ENCODE measurements at regions not wholly inside any gene's neighbourhood (a gene's known extent, or its start where the extent isn't known, plus 50 kb on each side); places are given as distances from the start of the nearest gene placed in this dataset.

DNA sequence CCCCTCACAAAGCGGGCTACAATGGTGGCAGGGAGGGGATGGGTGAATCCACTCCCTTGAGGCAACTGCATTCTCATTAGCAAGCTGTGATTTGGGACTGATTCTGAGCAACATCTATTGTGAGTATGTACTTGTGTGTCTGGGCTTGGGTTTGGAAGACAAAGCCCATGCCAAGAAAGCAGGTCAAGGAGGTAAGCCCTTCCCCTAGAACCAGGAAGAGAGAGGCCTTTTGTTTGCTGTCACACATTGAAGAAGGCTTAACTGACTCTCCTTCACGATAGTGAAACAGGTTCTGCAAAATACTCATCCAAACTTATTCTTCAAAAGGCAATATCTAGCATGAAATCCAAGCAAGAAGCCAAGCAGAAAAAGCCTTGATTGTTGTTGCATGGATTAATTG, 403.1 kb upstream of the ID4 start:
- no peak overlapping the region for H2BK5ac ChIP-seq (ENCODE audit: low read depth, low read length, poor library complexity, severe bottlenecking)
- no peak overlapping the region for H4K8ac ChIP-seq (ENCODE audit: low read depth in 2 of 2, low read length in 2 of 2)
- no TSS peak for BruUV-seq (replicated peaks)
- no CpG with 5 or more reads among the region's 2 CpGs for WGBS, 2 experiments (ENCODE audit: extremely low coverage in 2 of 2, insufficient read length in 1 of 2)
- intact Hi-C loops (cut with micrococcal nuclease) (no loop called here), dilution Hi-C loops (cut with HindIII; ENCODE audit: low sequenced_read_pairs, unreplicated experiment) (no loop called here), in situ Hi-C loops (cut with MboI; ENCODE audit: low sequenced_read_pairs) (no loop called here)
- no peak for ATAC-seq (ENCODE audit: low read depth)
- H4K20me1 ChIP-seq (ENCODE audit: insufficient read depth, low read length) = no peaks in the 10 kb centered on the region
- H2AK5ac ChIP-seq (ENCODE audit: low read depth, low read length) = no peak overlapping the region
- ChIA-PET CTCF (no interaction called here), POLR2A (ENCODE audit: unreplicated experiment) (no interaction called here)
- H3K36me3 ChIP-seq (ENCODE audit: control insufficient read depth, insufficient read depth, low read length) = no peaks in the 10 kb centered on the region
- H3K9ac ChIP-seq (ENCODE audit: low read depth, low read length) = no peak overlapping the region
- no peak overlapping the region for H2AFZ ChIP-seq (replicated peaks; ENCODE audit: low read length, poor library complexity)
- no peak overlapping the region for H3K14ac ChIP-seq (replicated peaks; ENCODE audit: low read depth, low read length)
- no peak overlapping the region for H3K23ac ChIP-seq (ENCODE audit: low read depth, low read length)
- no peaks in the 10 kb centered on the region for H3K27me3 ChIP-seq (ENCODE audit: control insufficient read depth, insufficient read depth, low read length)
- no peak overlapping the region for H2BK120ac ChIP-seq (ENCODE audit: low read depth, low read length)
- no peak overlapping the region for H2BK20ac ChIP-seq (ENCODE audit: low read depth, low read length)
- H3K9me3 ChIP-seq (ENCODE audit: control insufficient read depth, insufficient read depth, low read length) = no peaks in the 10 kb centered on the region; the same call in 1 of the 2 replicates
- no peak overlapping the region for H3K27ac ChIP-seq (ENCODE audit: insufficient read depth, low read length)
- DNase-seq = no peak
- no peak overlapping the region for H4K91ac ChIP-seq (ENCODE audit: insufficient read depth, low read depth, low read length)
- no peaks in the 10 kb centered on the region for H3K4me1 ChIP-seq (ENCODE audit: control insufficient read depth, insufficient read depth, low read length)
- H4K5ac ChIP-seq (ENCODE audit: low read depth, low read length) = no peak overlapping the region
- H3K18ac ChIP-seq (ENCODE audit: low read depth, low read length) = no peak overlapping the region
- H3K4me3 ChIP-seq (ENCODE audit: insufficient read depth, low read depth, low read length) = no peak overlapping the region
- H3K4ac ChIP-seq (ENCODE audit: low read depth, low read length) = no peak overlapping the region
- no peaks in the 10 kb centered on the region for H3K9me1 ChIP-seq (ENCODE audit: insufficient read depth, low read length)
- H3K4me2 ChIP-seq (ENCODE audit: low read depth, low read length) = no peak overlapping the region
- TF ChIP-seq RFX5 (IDR thresholded peaks at IDR 0.05; ENCODE audit: low read depth, low read length) = no peak
- TF ChIP-seq, protein P1, sequence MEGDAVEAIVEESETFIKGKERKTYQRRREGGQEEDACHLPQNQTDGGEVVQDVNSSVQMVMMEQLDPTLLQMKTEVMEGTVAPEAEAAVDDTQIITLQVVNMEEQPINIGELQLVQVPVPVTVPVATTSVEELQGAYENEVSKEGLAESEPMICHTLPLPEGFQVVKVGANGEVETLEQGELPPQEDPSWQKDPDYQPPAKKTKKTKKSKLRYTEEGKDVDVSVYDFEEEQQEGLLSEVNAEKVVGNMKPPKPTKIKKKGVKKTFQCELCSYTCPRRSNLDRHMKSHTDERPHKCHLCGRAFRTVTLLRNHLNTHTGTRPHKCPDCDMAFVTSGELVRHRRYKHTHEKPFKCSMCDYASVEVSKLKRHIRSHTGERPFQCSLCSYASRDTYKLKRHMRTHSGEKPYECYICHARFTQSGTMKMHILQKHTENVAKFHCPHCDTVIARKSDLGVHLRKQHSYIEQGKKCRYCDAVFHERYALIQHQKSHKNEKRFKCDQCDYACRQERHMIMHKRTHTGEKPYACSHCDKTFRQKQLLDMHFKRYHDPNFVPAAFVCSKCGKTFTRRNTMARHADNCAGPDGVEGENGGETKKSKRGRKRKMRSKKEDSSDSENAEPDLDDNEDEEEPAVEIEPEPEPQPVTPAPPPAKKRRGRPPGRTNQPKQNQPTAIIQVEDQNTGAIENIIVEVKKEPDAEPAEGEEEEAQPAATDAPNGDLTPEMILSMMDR (conservative IDR thresholded peaks at IDR 0.05; ENCODE audit: low read depth, low read length) = no peak
- no peak for TF ChIP-seq RCOR1 (IDR thresholded peaks at IDR 0.05; ENCODE audit: insufficient replicate concordance, low read length)
- TF ChIP-seq FOS (IDR thresholded peaks at IDR 0.05; ENCODE audit: low read depth, low read length) = no peak
- TF ChIP-seq MAZ (IDR thresholded peaks at IDR 0.05; ENCODE audit: borderline replicate concordance, low read depth, low read length) = no peak
- no peak for TF ChIP-seq BHLHE40 (IDR thresholded peaks at IDR 0.05; ENCODE audit: low read depth, low read length)
- no peak for TF ChIP-seq RAD21 (IDR thresholded peaks at IDR 0.05; ENCODE audit: low read length)
- no peak for TF ChIP-seq ELK1 (IDR thresholded peaks at IDR 0.05; ENCODE audit: borderline replicate concordance, low read depth, low read length)
- no peak for TF ChIP-seq POLR2A (IDR thresholded peaks at IDR 0.05; ENCODE audit: low read depth, low read length)
- TF ChIP-seq CEBPB (IDR thresholded peaks at IDR 0.05; ENCODE audit: low read depth, low read length) = no peak
- no peak for TF ChIP-seq MAFK (IDR thresholded peaks at IDR 0.05; ENCODE audit: low read depth, low read length)
- no peak for TF ChIP-seq SMC3 (IDR thresholded peaks at IDR 0.05; ENCODE audit: low read depth, low read length)
- TF ChIP-seq MXI1 (IDR thresholded peaks at IDR 0.05; ENCODE audit: borderline replicate concordance, low read depth, low read length) = no peak
- H2BK15ac ChIP-seq (ENCODE audit: low read depth, low read length) = no peak overlapping the region
- no peak overlapping the region for H3K56ac ChIP-seq (ENCODE audit: extremely low read depth, insufficient read depth, low read length)
- H3K79me1 ChIP-seq (ENCODE audit: low read depth in 1 of 2, low read length in 2 of 2) = no peaks in the 10 kb centered on the region
- H2AK9ac ChIP-seq (replicated peaks; ENCODE audit: low read depth, low read length, poor library complexity) = no peak overlapping the region

Data from IMR-90 (cell line).